PFSK-1 (cell line): ENCODE measurements at regions not wholly inside any gene's neighbourhood (a gene's known extent, or its start where the extent isn't known, plus 50 kb on each side); places are given as distances from the start of the nearest gene placed in this dataset.

Experiments used
- POLR2AphosphoS5 ChIP-seq: IDR thresholded peaks from 2 replicates; pipeline ENCODE4 v1.6.1; 2012; ENCODE audit warnings: low read depth, mild to moderate bottlenecking, control low read depth, low read length, moderate library complexity
- SIN3A ChIP-seq: IDR thresholded peaks from 2 replicates; pipeline ENCODE4 v1.6.1; 2012; ENCODE audit warnings: mild to moderate bottlenecking, low read length, moderate library complexity, borderline replicate concordance; ENCODE audit not compliant: insufficient read depth
- TAF1 ChIP-seq: IDR thresholded peaks from 2 replicates; pipeline ENCODE4 v1.6.1; 2012; ENCODE audit warnings: low read length, control low read depth, borderline replicate concordance; ENCODE audit not compliant: insufficient read depth
- TF ChIP-seq, protein P1 (sequence below), 2 experiments: IDR thresholded peaks; 2 replicates each; pipeline versions ENCODE4 v1.6.1 to v1.8.0; 2011 to 2012; ENCODE audit warnings: low read depth in 2 of 2, low read length in 2 of 2, control low read depth in 1 of 2, inconsistent platforms in 1 of 2, mild to moderate bottlenecking in 1 of 2, moderate library complexity in 1 of 2; ENCODE audit not compliant: insufficient read depth in 1 of 2

GRCh38 chr3:5757213-5757804 is 569.8 kb downstream of the EDEM1 start:
- no peak for TF ChIP-seq POLR2AphosphoS5
- TF ChIP-seq TAF1: no peak
- TF ChIP-seq, protein P1, sequence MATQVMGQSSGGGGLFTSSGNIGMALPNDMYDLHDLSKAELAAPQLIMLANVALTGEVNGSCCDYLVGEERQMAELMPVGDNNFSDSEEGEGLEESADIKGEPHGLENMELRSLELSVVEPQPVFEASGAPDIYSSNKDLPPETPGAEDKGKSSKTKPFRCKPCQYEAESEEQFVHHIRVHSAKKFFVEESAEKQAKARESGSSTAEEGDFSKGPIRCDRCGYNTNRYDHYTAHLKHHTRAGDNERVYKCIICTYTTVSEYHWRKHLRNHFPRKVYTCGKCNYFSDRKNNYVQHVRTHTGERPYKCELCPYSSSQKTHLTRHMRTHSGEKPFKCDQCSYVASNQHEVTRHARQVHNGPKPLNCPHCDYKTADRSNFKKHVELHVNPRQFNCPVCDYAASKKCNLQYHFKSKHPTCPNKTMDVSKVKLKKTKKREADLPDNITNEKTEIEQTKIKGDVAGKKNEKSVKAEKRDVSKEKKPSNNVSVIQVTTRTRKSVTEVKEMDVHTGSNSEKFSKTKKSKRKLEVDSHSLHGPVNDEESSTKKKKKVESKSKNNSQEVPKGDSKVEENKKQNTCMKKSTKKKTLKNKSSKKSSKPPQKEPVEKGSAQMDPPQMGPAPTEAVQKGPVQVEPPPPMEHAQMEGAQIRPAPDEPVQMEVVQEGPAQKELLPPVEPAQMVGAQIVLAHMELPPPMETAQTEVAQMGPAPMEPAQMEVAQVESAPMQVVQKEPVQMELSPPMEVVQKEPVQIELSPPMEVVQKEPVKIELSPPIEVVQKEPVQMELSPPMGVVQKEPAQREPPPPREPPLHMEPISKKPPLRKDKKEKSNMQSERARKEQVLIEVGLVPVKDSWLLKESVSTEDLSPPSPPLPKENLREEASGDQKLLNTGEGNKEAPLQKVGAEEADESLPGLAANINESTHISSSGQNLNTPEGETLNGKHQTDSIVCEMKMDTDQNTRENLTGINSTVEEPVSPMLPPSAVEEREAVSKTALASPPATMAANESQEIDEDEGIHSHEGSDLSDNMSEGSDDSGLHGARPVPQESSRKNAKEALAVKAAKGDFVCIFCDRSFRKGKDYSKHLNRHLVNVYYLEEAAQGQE (IDR thresholded peaks at IDR 0.05; ENCODE audit: insufficient read depth in 1 of 2, low read depth in 2 of 2, low read length in 2 of 2): no peak
- no peak for TF ChIP-seq SIN3A
